Gastroesophageal sphincter (tissue), 2 donors: ENCODE measurements at regions not wholly inside any gene's neighbourhood (a gene's known extent, or its start where the extent isn't known, plus 50 kb on each side); places are given as distances from the start of the nearest gene placed in this dataset.

Source experiments
- EP300 ChIP-seq: sonication (generic); formaldehyde crosslinking; IDR thresholded peaks from one replicate; pipeline ENCODE4 v1.6.1; 2017; ENCODE audit warnings: antibody characterized with exemption, mild to moderate bottlenecking
- POLR2A ChIP-seq, 2 donors: fragments of 450-650 bp; IDR thresholded peaks; one replicate each; pipeline ENCODE4 v1.6.1; 2017; ENCODE audit warnings: antibody characterized with exemption in 2 of 2, mild to moderate bottlenecking in 2 of 2, moderate library complexity in 1 of 2
- POLR2AphosphoS5 ChIP-seq: sonication (generic); formaldehyde crosslinking; IDR thresholded peaks from one replicate; pipeline ENCODE4 v1.6.1; 2017; ENCODE audit warnings: antibody characterized with exemption

DNA sequence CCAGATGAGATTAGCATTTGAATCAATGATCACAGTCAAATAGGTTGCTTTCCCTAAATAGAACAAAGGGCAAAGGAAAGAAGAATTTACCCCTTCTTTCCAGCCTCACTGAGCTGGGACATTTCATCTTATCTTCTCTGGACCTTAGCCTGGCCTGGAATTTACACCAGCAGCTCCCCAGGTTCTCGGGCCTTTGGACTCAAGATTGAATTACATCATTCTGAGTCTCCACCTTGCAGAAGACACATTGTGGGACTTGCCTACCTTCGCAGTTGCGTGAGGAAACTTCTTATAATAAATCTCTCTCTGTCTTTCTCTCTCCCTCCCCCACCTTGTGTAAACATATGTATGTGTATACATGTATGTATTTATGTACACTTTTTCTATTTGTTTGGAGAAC lies 732.4 kb downstream of the IPMK start:
- no peak for TF ChIP-seq POLR2A (IDR thresholded peaks at IDR 0.05)
- no peak for TF ChIP-seq POLR2AphosphoS5
- TF ChIP-seq EP300 = no peak
